WERI-Rb-1 (cell line): ENCODE measurements at regions not wholly inside any gene's neighbourhood (a gene's known extent, or its start where the extent isn't known, plus 50 kb on each side); places are given as distances from the start of the nearest gene placed in this dataset.

Source experiments
- DNase-seq: peaks from one replicate; pipeline ENCODE4 v3.0.0-alpha.2; 2020
- H3K27ac ChIP-seq: fragments of 250-450 bp; sonication (Bioruptor Pico); 2 replicates; pipeline ENCODE4 v1.5.1; 2020; ENCODE audit warnings: mild to moderate bottlenecking, moderate library complexity
- H3K27me3 ChIP-seq: fragments of 250-450 bp; sonication (Bioruptor Pico); 2 replicates; pipeline ENCODE4 v1.5.1; 2021; ENCODE audit warnings: mild to moderate bottlenecking, low read depth, moderate library complexity; ENCODE audit not compliant: insufficient read depth, severe bottlenecking
- H3K36me3 ChIP-seq: fragments of 250-450 bp; sonication (Bioruptor Pico); 2 replicates; pipeline ENCODE4 v1.5.1; 2020; ENCODE audit warnings: mild to moderate bottlenecking, moderate library complexity
- H3K4me3 ChIP-seq: 2 replicates; pipeline ENCODE4 v1.5.1; 2011; ENCODE audit warnings: low read depth, mild to moderate bottlenecking, control low read depth, low read length
- H3K9me3 ChIP-seq: fragments of 250-450 bp; sonication (Bioruptor Pico); 2 replicates; pipeline ENCODE4 v1.5.1; 2021; ENCODE audit warnings: mild to moderate bottlenecking, moderate library complexity; ENCODE audit not compliant: severe bottlenecking
- TF ChIP-seq, protein P1 (sequence below): IDR thresholded peaks from 2 replicates; pipeline ENCODE4 v1.5.1; 2011; ENCODE audit warnings: low read depth, mild to moderate bottlenecking, control low read depth, inconsistent platforms, low read length

DNA sequence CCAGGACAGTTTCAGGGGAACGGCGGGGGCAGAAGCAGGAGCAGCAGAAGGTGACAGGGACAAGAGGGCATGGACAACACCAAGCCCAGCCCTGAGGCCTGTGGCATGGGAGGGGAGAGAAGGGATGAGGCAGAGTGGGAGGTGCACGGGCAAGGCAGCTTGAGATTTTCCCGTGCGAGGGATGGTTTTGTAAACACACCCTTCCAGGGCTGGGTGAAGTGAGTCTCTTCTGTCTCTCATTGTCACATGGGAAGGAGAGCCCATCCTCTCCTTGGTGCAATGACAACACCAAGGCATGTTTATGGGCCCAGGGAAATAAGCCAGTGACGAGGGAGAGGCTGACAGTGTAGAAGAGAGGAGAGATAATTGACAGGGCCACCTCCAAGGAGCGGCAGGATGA lies 69.6 kb upstream of the RIOK3 start:
- Histone ChIP-seq H3K9me3 (no peaks in the 10 kb centered on the region), H3K27ac (no peak overlapping the region)
- no peak for DNase-seq

DNA sequence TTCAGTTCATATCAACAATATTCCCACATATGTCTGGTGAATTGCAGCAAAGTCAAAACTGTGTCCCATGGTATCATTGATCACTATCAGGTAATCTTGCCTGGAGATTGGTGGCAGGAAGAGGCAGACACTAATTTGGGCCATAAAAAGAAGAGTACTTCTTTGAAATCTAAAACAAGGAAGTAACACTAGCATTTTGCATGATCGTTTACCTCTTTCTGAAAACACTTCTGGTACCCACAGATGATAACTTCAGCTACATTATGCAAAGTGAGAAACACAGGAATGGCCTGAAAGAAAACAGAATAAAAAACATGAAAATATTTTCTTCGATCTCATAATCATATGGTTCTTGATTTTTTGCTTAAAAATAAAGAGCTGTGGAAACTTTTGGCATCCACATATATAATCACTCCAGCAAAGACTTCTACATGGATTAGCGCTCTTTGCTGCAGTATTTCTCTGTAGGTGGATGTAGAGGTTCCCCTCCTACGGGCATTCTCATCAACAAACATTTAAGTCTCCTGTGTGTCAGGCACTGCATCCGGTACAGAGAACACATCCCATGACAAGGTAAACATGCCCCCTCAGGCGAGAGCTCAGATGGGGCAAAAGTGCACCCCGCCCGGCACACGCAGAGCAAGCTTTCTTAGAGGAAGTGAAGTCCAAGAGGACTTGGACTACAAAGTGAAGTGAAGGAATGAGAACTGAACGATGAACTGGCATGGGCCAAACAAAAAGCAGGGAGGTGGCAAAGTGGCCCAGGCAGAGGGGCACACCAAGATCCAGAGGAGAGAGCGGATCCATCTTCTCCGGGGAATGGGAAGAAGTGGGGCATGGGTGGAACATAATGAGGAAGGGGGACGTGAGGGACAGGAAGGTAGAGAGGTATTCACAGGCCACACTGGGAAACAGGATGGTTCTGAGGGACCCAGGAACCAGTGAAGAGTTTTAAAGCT lies 68.0 kb upstream of the RIOK3 start:
- TF ChIP-seq, protein P1, sequence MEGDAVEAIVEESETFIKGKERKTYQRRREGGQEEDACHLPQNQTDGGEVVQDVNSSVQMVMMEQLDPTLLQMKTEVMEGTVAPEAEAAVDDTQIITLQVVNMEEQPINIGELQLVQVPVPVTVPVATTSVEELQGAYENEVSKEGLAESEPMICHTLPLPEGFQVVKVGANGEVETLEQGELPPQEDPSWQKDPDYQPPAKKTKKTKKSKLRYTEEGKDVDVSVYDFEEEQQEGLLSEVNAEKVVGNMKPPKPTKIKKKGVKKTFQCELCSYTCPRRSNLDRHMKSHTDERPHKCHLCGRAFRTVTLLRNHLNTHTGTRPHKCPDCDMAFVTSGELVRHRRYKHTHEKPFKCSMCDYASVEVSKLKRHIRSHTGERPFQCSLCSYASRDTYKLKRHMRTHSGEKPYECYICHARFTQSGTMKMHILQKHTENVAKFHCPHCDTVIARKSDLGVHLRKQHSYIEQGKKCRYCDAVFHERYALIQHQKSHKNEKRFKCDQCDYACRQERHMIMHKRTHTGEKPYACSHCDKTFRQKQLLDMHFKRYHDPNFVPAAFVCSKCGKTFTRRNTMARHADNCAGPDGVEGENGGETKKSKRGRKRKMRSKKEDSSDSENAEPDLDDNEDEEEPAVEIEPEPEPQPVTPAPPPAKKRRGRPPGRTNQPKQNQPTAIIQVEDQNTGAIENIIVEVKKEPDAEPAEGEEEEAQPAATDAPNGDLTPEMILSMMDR: no peak
- Histone ChIP-seq H3K27ac (no peak overlapping the region), H3K27me3 (no peaks in the 10 kb centered on the region), H3K36me3 (no peaks in the 10 kb centered on the region), H3K9me3 (no peaks in the 10 kb centered on the region), H3K4me3 (no peak overlapping the region)
- no peak for DNase-seq

More for the DNA sequence above, 69.6 kb upstream of the RIOK3 start:
- Histone ChIP-seq H3K27me3 (no peaks in the 10 kb centered on the region), H3K4me3 (no peak overlapping the region), H3K36me3 (no peaks in the 10 kb centered on the region)
- TF ChIP-seq, protein P1: no peak

DNA sequence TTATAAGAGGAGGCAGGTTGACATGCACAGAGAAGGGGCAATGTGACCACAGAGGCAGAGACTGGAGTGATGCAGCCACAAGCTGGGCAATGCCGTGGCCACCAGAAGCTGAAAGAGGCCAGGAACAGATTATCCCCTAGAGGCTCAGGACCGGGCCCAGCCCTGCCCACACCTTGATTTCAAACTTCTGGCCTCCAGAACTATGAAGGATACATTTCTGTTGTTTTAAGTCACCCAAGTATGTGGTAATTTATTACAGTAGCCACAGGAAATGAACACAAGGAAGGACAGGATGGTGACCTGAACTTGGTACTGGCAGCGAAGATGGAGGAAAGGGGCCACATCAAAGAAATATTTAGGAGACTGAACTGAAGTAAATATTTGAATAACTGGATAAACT lies 66.8 kb upstream of the RIOK3 start:
- H3K9me3 ChIP-seq: no peaks in the 10 kb centered on the region
- DNase-seq: peak; percentile 22
- H3K4me3 ChIP-seq: no peak overlapping the region
- H3K27ac ChIP-seq: no peak overlapping the region
- TF ChIP-seq, protein P1: no peak
- H3K27me3 ChIP-seq: no peaks in the 10 kb centered on the region
- no peaks in the 10 kb centered on the region for H3K36me3 ChIP-seq

- no peak for DNase-seq
- Histone ChIP-seq H3K4me3 (no peak overlapping the region), H3K27ac (no peak overlapping the region), H3K36me3 (no peaks in the 10 kb centered on the region), H3K27me3 (no peaks in the 10 kb centered on the region), H3K9me3 (no peaks in the 10 kb centered on the region)
- TF ChIP-seq, protein P1: no peak
These were observed 65.8 kb upstream of the RIOK3 start for GRCh38 chr18:23387265-23387664.

DNA sequence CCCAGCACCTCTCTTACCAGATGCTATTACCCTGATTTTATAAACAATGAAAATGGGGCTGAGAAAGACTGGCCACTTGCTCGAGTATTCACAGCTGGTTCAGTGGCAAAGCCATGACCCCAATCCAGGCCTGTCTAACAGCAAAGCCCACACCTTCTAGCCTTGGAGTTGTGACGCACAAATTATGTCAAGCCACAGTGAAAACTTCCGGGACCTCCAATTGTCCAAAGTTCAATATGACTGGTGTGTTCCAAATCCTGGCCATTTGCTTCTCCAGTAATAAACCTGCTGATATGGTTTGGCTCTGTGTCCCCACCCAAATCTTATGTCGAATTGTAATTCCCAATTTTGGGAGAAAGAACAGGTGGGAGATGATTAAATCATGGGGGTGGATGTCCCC lies 64.7 kb upstream of the RIOK3 start:
- no peak overlapping the region for H3K4me3 ChIP-seq
- TF ChIP-seq, protein P1: no peak
- H3K27me3 ChIP-seq: no peaks in the 10 kb centered on the region
- no peaks in the 10 kb centered on the region for H3K36me3 ChIP-seq
- H3K9me3 ChIP-seq: no peaks in the 10 kb centered on the region
- H3K27ac ChIP-seq: no peak overlapping the region
- no peak for DNase-seq
